Activated CD4-positive, alpha-beta T cell treated with anti-CD3 and anti-CD28 coated beads, Interleukin-2, amount 10 ng/mL, durations not matched to agents 7 days and 5 days (primary cell): ENCODE measurements at regions not wholly inside any gene's neighbourhood (a gene's known extent, or its start where the extent isn't known, plus 50 kb on each side); places are given as distances from the start of the nearest gene placed in this dataset.

Source experiments
- CTCF ChIA-PET: fragments of 350-600 bp; sonication (Branson Sonifier 250); formaldehyde crosslinking; loops from one replicate; lab custom pipeline; 2021; ENCODE audit warnings: antibody characterized with exemption; lab: Charles Lee
- POLR2A ChIA-PET: fragments of 350-600 bp; sonication (Branson Sonifier 250); formaldehyde crosslinking; loops from one replicate; lab custom pipeline; 2021; ENCODE audit warnings: antibody characterized with exemption; lab: Charles Lee
- DNase-seq: peaks from one replicate; pipeline ENCODE4 v3.0.0-alpha.2; 2020
- H3K27ac Mint-ChIP-seq: one replicate; pipeline ENCODE4 v1.8.0; 2021; ENCODE audit warnings: mild to moderate bottlenecking, moderate library complexity, mixed read lengths
- H3K27me3 Mint-ChIP-seq: one replicate; pipeline ENCODE4 v1.8.0; 2021; ENCODE audit warnings: mixed read lengths
- H3K36me3 Mint-ChIP-seq: one replicate; pipeline ENCODE4 v1.8.0; 2021; ENCODE audit warnings: low read depth, mixed read lengths
- H3K4me1 Mint-ChIP-seq: one replicate; pipeline ENCODE4 v1.8.0; 2021; ENCODE audit warnings: mixed read lengths
- H3K4me3 Mint-ChIP-seq: one replicate; pipeline ENCODE4 v1.8.0; 2021; ENCODE audit warnings: mild to moderate bottlenecking, moderate library complexity, mixed read lengths
- H3K9me3 Mint-ChIP-seq: one replicate; pipeline ENCODE4 v1.8.0; 2021; ENCODE audit warnings: mixed read lengths

DNA sequence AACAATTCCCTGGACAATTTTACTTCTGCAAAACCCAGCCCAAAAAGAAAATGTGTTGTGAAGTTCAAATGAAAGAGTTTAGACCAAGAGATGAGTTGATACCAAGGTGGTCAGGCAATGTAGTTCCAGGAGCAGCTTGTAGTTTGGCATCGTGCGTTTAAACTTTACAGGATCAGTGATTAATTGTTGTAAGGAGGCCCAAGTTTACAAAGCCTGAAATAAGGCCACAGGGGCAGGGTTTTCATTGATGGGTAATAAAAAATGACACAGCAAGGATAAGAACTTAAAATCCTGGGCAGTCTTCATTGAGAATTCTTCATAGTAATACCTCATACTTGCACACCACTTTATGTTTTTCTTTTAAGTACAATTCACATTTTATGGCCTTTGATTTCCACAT, 463.9 kb upstream of the HNRNPA3 start:
- CTCF ChIA-PET, result interaction anchor here (0.6 kb wide), 2 partner anchors 195 to 416 kb away, joined by 3 read pairs; no protein-coding TSS in a partner anchor
- POLR2A ChIA-PET, result interaction anchor here (1.2 kb wide), 1 partner anchor 57 kb away, joined by 4 read pairs; no protein-coding TSS in a partner anchor

DNA sequence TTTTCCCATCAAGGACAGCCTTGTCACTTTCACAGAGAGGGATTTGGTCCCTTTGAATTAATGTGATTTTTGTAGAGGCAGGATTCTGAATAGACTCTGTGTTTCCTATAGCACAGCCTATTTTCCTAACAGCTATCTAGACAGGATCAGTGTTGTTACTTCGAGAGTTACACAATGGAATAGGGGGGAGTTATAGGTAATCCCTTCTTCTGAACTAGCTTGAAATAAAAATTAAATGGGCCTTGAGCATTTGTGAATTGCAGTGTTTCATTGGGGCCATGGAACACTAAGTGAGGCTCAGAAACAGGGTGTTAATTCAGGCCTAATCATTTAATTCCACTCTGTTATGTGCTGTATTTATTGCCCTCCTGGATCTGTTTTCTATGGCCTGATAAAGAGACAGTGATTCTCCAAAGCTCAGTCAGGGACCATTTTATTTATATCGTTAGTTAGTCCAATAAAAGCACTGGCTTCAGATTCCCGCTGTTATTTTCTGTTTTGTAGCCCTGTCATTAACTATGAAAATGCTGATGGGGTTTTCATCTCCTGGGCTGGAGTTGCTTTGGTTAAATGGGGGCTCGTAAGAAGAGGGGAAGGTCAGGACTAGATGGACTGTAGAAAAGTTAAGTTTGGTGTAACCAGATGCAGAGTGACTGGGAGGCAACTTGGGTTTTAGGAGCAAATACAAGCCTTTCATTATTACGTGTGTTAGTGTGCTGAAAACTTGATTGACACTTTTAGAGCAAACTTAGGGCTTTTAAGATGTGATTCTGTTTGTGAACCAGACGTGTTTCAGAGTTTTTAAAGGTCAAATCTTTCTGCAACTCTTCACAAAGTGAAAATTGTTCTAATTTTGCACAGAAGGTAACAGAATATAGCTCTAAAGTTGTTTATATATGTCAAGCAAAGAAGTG, 461.0 kb upstream of the HNRNPA3 start:
- ChIA-PET CTCF (interaction anchor here (1.4 kb wide), 1 partner anchor 92 kb away, joined by 3 read pairs; no protein-coding TSS in a partner anchor), POLR2A (no interaction called here)
- no peaks in the 10 kb centered on the region for H3K36me3 Mint-ChIP-seq
- no peak overlapping the region for H3K27ac Mint-ChIP-seq
- no peak overlapping the region for H3K4me3 Mint-ChIP-seq
- no peaks in the 10 kb centered on the region for H3K4me1 Mint-ChIP-seq
- DNase-seq, result no peak
- peaks cover 16% of the 10 kb centered on the region for H3K27me3 Mint-ChIP-seq
- H3K9me3 Mint-ChIP-seq, result no peaks in the 10 kb centered on the region

More for the DNA sequence above, 463.9 kb upstream of the HNRNPA3 start:
- Mint-ChIP-seq H3K4me1 (peaks cover 4% of the 10 kb centered on the region), H3K9me3 (no peaks in the 10 kb centered on the region), H3K27ac (no peak overlapping the region), H3K27me3 (peaks cover 11% of the 10 kb centered on the region), H3K4me3 (no peak overlapping the region), H3K36me3 (no peaks in the 10 kb centered on the region)
- no peak for DNase-seq

DNA sequence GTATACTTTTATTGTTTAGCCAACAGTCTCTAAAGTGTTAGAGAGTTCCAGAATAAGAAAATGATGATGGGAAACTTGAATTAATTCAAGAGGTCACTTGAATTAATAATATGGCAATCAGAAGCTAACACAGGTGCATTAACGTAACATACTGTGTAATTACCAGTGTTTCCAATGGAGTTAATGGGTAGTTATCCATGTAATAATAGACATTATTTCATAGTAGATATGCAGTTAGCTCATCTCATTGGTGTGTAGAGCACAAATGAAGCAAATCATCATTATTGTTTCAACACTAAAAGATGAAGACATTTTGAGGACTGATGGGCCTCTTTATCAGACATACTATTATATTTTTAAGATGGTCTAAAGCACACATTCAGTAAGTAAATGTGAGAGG, 460.3 kb upstream of the HNRNPA3 start:
- Mint-ChIP-seq H3K27ac (no peak overlapping the region), H3K36me3 (no peaks in the 10 kb centered on the region), H3K9me3 (no peaks in the 10 kb centered on the region), H3K4me3 (no peak overlapping the region), H3K27me3 (peaks cover 16% of the 10 kb centered on the region), H3K4me1 (no peaks in the 10 kb centered on the region)
- POLR2A ChIA-PET, result no interaction called here
- CTCF ChIA-PET, result interaction anchor here (1.4 kb wide), 1 partner anchor 91 kb away, joined by 3 read pairs; no protein-coding TSS in a partner anchor
- DNase-seq, result no peak

DNA sequence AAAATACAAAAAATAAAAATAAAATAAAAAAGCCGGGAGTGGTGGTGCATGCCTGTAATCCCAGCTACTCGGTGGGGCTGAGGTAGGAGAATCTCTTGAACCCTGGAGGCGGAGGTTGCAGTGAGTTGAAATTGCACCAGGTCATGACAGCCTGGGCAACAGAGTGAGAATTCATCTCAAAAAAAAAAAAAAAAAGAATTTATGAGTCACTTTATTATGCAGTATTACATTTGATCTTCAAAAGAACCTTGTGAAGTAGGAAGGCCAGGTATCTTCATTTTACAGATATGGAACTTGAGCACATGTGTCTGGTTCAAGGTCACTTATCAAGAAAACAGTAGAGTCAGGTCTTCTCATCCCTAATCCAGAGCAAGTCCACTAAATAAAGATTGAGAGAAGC, 459.4 kb upstream of the HNRNPA3 start:
- H3K27ac Mint-ChIP-seq, result no peak overlapping the region
- no peak overlapping the region for H3K4me3 Mint-ChIP-seq
- ChIA-PET POLR2A (interaction anchor here (0.6 kb wide), 1 partner anchor 64 kb away, joined by 3 read pairs; no protein-coding TSS in a partner anchor), CTCF (no interaction called here)
- peaks cover 19% of the 10 kb centered on the region for H3K27me3 Mint-ChIP-seq
- H3K36me3 Mint-ChIP-seq, result no peaks in the 10 kb centered on the region
- no peaks in the 10 kb centered on the region for H3K9me3 Mint-ChIP-seq
- no peaks in the 10 kb centered on the region for H3K4me1 Mint-ChIP-seq
- no peak for DNase-seq

DNA sequence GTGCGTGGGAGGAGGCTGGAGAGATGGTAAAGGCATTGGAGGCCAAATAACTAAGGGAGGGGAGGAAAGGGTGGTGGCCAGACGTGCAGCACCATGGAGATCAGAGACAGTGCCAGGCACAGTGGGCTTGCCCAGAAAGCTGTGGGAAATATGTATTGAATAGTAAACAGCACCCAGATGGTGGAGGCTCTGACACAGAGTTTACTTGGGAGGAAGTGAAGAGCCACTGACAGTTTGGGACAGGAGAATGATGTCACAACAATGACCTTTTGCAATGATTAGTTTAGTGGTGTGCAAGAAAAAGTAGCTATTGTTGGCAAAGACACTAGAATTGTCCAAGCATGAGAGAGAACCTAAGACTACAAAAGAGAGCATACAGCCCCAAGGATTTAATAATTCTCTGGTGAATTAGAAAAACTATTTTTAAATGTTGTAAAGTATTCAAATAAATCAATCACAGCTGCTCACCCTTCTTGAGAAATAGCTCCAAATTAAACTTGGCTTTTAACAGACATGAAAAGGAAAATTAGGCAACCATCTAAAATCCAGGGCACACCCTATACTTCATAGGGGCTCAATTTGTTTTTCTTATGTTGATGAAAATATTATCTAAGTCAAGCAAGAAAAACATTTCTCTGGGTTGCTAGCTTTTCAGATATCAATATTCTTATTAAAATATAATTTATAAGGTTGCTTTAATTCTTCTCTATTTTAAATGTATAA, 458.7 kb upstream of the HNRNPA3 start:
- POLR2A ChIA-PET, result interaction anchor here (0.6 kb wide), 1 partner anchor 63 kb away, joined by 3 read pairs; no protein-coding TSS in a partner anchor
- Mint-ChIP-seq H3K9me3 (no peaks in the 10 kb centered on the region), H3K27me3 (peaks cover 20% of the 10 kb centered on the region), H3K36me3 (no peaks in the 10 kb centered on the region), H3K4me3 (no peak overlapping the region), H3K4me1 (no peaks in the 10 kb centered on the region), H3K27ac (no peak overlapping the region)
- CTCF ChIA-PET, result no interaction called here
- DNase-seq, result no peak

DNA sequence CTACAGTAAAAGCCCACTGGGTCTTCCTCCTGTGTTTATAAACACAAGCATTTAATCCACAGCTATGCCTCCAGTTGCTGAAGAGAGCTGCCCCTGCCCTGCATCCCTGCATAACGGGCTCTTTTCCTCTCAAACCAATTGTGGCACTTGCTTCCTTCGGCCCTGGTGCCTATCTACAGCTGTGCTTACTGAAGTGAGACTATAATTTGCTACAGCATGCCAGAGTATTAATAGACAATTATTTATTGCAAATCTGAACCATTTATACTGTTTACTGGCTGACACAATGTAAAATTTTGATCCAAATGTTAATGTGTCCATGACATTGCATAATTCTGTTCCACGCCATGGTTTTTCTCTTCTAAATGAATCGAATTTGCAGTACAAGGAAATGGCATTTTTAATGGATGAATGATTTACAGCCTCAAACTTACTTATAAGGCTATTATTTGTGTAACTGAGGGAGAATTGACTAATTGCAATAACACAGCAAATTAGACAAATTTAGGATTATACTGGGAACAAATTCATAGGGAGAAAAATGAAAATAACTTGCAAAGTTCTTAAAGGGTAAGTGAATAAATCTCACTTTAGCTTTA, 457.0 kb upstream of the HNRNPA3 start:
- no peaks in the 10 kb centered on the region for H3K9me3 Mint-ChIP-seq
- no peak overlapping the region for H3K4me3 Mint-ChIP-seq
- no peak for DNase-seq
- H3K27me3 Mint-ChIP-seq, result peaks cover 27% of the 10 kb centered on the region
- no peaks in the 10 kb centered on the region for H3K4me1 Mint-ChIP-seq
- ChIA-PET CTCF (no interaction called here), POLR2A (no interaction called here)
- H3K36me3 Mint-ChIP-seq, result no peaks in the 10 kb centered on the region
- no peak overlapping the region for H3K27ac Mint-ChIP-seq

DNA sequence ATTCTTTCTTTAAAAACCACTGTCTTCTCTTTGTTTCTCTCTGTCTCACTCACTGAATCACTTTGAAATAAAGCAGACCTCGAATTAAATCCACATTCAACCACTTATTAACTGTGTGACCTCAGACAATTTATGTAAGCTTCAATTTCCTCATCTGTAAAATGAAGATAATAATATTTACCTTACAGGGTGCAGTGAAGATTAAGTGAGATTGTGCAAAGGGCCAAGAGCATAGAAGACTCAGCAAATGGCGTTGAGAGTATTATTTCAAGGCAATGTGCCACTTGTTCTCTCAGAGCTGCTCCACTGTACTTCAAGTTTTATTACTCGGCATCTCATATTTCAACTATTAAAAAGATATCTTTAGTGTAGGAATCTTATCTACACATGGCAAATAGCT, 454.2 kb upstream of the HNRNPA3 start:
- DNase-seq, result no peak
- Mint-ChIP-seq H3K36me3 (no peaks in the 10 kb centered on the region), H3K4me3 (no peak overlapping the region), H3K27ac (no peak overlapping the region), H3K4me1 (no peaks in the 10 kb centered on the region), H3K9me3 (no peaks in the 10 kb centered on the region), H3K27me3 (peaks cover 39% of the 10 kb centered on the region)
- ChIA-PET POLR2A (no interaction called here), CTCF (no interaction called here)

DNA sequence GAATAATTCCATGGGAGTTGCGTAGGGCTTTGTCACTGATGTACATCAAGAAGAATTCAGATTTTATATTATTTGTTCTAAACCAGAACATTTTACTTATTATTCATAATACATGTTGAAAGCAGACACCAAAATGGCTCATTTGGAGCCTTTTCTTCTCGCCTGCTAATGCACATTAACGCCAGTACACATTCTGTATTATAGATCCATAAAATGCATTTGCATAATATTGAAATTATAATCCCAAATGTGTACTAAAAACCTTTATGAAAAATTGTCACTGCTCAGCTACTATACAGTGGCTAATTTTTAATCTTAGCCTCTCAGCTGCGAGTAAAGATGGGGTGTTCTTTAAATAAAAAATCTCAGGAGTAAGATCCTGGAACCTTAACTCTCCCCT, 452.2 kb upstream of the HNRNPA3 start:
- no peak for DNase-seq
- no peak overlapping the region for H3K4me3 Mint-ChIP-seq
- ChIA-PET CTCF (no interaction called here), POLR2A (no interaction called here)
- H3K36me3 Mint-ChIP-seq, result no peaks in the 10 kb centered on the region
- H3K27me3 Mint-ChIP-seq, result peaks cover 34% of the 10 kb centered on the region
- no peak overlapping the region for H3K27ac Mint-ChIP-seq
- no peaks in the 10 kb centered on the region for H3K4me1 Mint-ChIP-seq
- H3K9me3 Mint-ChIP-seq, result no peaks in the 10 kb centered on the region

DNA sequence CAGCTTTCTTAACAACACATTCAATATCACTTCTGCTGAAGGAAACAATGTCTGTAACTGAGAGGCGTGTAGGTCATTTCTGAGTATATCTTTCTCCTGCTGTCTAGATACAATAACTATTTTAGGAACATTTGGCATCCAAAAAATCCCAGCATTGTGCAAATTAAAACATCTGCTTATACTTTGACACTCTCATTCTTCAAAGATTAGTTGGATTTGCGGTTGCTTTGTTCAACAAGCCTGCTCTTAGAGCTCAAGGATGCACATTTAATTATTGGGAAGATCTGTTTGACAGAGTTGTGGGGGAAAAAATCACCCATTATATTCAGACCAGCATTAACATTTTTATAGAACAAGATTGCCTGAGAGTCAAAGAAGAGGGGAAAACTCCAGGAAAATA, 449.5 kb upstream of the HNRNPA3 start:
- no peaks in the 10 kb centered on the region for H3K36me3 Mint-ChIP-seq
- H3K9me3 Mint-ChIP-seq, result no peaks in the 10 kb centered on the region
- no peak overlapping the region for H3K27ac Mint-ChIP-seq
- no peak overlapping the region for H3K4me3 Mint-ChIP-seq
- ChIA-PET POLR2A (no interaction called here), CTCF (no interaction called here)
- DNase-seq, result no peak
- peaks cover 29% of the 10 kb centered on the region for H3K27me3 Mint-ChIP-seq
- no peaks in the 10 kb centered on the region for H3K4me1 Mint-ChIP-seq

DNA sequence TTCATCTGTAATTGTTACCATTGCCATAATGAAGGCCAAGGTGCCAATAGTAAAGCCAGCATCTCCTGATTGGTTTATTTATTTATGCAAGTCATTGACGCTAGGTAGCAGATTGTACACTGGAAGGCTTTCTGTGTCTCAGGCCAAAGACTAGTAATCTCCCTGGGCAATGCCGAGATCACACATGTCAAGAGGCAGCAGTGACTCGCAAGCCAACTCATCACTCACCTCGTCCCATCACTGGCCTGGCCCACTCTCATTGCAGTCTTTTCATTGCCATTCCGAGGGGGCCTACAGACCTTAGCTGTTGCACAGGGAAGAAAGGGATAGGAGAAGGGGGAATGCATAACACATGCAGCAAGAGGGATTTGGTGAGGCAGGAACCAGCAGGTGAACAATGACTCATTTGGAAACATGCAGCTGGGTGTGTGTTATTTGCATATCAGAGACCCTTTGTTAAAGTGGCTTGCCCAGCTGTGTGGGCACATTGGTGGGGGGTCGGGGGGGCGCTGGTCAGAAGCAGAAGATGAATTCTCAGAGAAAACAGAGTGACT, 448.7 kb upstream of the HNRNPA3 start:
- DNase-seq, result no peak
- no peaks in the 10 kb centered on the region for H3K36me3 Mint-ChIP-seq
- POLR2A ChIA-PET, result no interaction called here
- peaks cover 26% of the 10 kb centered on the region for H3K27me3 Mint-ChIP-seq
- H3K4me3 Mint-ChIP-seq, result no peak overlapping the region
- CTCF ChIA-PET, result no interaction called here
- H3K4me1 Mint-ChIP-seq, result no peaks in the 10 kb centered on the region
- no peaks in the 10 kb centered on the region for H3K9me3 Mint-ChIP-seq
- no peak overlapping the region for H3K27ac Mint-ChIP-seq

DNA sequence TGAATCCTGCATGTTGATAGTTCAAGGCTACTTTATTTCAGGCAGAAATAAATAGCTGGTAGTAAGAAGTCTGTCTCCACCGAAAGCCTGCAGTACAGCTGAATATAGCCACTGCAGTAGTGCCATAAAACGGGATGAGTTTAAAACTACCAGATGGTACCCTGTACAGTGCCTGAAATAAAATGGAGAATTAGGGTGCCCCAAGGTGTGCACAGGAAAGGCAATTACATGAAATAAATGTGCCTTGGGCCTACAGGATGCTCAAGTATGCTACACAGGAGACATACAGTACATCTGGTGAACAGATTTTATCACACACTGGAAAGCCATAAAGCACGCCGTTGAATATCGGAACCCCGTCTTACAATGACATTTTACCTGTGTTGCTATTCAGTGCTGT, 447.7 kb upstream of the HNRNPA3 start:
- DNase-seq, result no peak
- ChIA-PET CTCF (no interaction called here), POLR2A (no interaction called here)
- Mint-ChIP-seq H3K27me3 (peaks cover 22% of the 10 kb centered on the region), H3K36me3 (no peaks in the 10 kb centered on the region), H3K4me1 (no peaks in the 10 kb centered on the region), H3K9me3 (no peaks in the 10 kb centered on the region), H3K27ac (no peak overlapping the region), H3K4me3 (no peak overlapping the region)

DNA sequence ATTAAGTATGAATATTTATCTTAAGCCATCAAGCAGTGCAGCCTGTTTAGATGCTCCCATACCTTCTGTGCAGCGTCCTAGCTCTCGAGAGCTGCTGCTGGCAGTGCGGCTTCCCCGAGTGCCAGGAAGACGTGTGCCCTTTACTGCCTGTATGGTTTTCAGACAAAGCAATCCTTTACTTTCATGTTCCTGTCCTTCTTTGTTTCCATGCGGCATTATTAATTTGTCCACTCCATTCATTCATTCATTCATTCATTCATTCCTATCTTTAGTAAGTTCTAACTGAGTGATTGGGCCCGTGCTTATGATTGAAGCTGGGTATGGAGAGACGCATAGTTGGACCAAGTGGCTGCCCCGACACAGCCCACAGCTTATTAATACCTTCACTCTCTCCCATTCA, 446.6 kb upstream of the HNRNPA3 start:
- ChIA-PET CTCF (interaction anchor here (0.9 kb wide), 1 partner anchor 93 kb away, joined by 3 read pairs; no protein-coding TSS in a partner anchor), POLR2A (no interaction called here)
- Mint-ChIP-seq H3K36me3 (no peaks in the 10 kb centered on the region), H3K9me3 (no peaks in the 10 kb centered on the region), H3K4me3 (no peak overlapping the region), H3K27me3 (peaks cover 19% of the 10 kb centered on the region), H3K27ac (no peak overlapping the region), H3K4me1 (no peaks in the 10 kb centered on the region)
- no peak for DNase-seq
